Hematopoietic multipotent progenitor cell (in vitro differentiated cells): ENCODE measurements at regions not wholly inside any gene's neighbourhood (a gene's known extent, or its start where the extent isn't known, plus 50 kb on each side); places are given as distances from the start of the nearest gene placed in this dataset. TPM values are rescaled to one million over a fixed set of nuclear protein-coding genes. Genes with fewer than 3 reads are reported as not detected.
A peak's percentile ranks its signal among the peaks of the same experiment; 100 is the strongest.

Experiments used
- DNase-seq, 3 donors: peaks; one replicate each; pipeline ENCODE4 v3.0.0-alpha.2; 2011 to 2015; ENCODE audit warnings: low read depth in 2 of 3, low spot score in 2 of 3
- small RNA-seq: library from RNA; depleted of rRNA; stranded (forward); fragments of <200 nt; gene quantifications from one replicate; pipeline ENCODE3, GENCODE V24; 2012

GRCh38 chrX:114332766-114333165, 251.1 kb upstream of the HTR2C start:
- DNase-seq, result peak in 1 of 3 donors; percentile 28

GRCh38 chrX:114334473-114334982, 249.4 kb upstream of the HTR2C start:
- no peak for DNase-seq

GRCh38 chrX:114338870-114339269, 245.0 kb upstream of the HTR2C start:
- no peak for DNase-seq

- DNase-seq, result peak in 2 of 3 donors; percentile 5 to 42
Measured at GRCh38 chrX:114344756-114345349, 239.0 kb upstream of the HTR2C start.

GRCh38 chrX:114361076-114361725, 222.7 kb upstream of the HTR2C start:
- no peak for DNase-seq

GRCh38 chrX:114363346-114363745, 220.5 kb upstream of the HTR2C start:
- no peak for DNase-seq

- DNase-seq, result no peak
Measured at GRCh38 chrX:114365065-114365834, 218.6 kb upstream of the HTR2C start.

GRCh38 chrX:114372937-114373336, 210.9 kb upstream of the HTR2C start:
- DNase-seq, result no peak

- DNase-seq, result no peak
Measured at GRCh38 chrX:114390251-114390796, 193.6 kb upstream of the HTR2C start.

Small RNAs in the stretch of these regions (small RNA-seq; reads per million reads assigned to genes)
- gene AL953862.1, result not detected
